ENCODE measurements at regions not wholly inside any gene's neighbourhood (a gene's known extent, or its start where the extent isn't known, plus 50 kb on each side); places are given as distances from the start of the nearest gene placed in this dataset.

DNA sequence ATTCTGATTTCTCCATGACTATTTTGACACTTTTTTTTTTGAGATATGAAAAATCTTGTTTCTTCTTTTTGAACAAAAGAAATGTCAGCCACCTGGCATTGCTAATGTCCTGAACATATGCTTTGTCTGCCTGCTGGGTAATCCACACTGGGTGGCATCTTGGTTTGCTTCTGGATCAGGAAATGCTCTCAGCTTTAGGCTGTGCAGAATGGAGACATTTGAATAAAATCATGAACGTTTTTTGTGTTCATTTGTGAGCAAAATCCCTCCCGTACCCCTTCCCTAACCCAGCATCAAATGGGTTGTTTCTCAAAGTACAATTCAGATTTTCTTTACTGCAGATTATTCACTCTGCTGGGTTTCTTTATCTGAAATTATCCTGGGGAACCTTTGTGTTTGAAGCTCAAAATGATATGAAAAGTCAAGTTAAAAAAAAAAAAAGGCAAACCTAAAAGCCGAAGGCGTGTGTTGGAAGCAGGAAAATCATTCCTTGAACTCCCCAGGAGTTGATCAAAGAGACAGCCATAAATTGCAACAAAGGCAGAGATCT lies 53.4 kb upstream of the KLF7 start:
- no peak for TF ChIP-seq POLR2A (IDR thresholded peaks at IDR 0.05; ENCODE audit: borderline replicate concordance, extremely low read depth, insufficient read depth, insufficient read length)
- no peak for TF ChIP-seq POLR2AphosphoS5 (IDR thresholded peaks at IDR 0.05; ENCODE audit: low read depth, low read length)
- TF ChIP-seq, protein P1, sequence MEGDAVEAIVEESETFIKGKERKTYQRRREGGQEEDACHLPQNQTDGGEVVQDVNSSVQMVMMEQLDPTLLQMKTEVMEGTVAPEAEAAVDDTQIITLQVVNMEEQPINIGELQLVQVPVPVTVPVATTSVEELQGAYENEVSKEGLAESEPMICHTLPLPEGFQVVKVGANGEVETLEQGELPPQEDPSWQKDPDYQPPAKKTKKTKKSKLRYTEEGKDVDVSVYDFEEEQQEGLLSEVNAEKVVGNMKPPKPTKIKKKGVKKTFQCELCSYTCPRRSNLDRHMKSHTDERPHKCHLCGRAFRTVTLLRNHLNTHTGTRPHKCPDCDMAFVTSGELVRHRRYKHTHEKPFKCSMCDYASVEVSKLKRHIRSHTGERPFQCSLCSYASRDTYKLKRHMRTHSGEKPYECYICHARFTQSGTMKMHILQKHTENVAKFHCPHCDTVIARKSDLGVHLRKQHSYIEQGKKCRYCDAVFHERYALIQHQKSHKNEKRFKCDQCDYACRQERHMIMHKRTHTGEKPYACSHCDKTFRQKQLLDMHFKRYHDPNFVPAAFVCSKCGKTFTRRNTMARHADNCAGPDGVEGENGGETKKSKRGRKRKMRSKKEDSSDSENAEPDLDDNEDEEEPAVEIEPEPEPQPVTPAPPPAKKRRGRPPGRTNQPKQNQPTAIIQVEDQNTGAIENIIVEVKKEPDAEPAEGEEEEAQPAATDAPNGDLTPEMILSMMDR (IDR thresholded peaks at IDR 0.05 in 2 of 3, conservative IDR thresholded peaks at IDR 0.05 in 1 of 3; ENCODE audit: borderline replicate concordance in 1 of 3, insufficient read depth in 1 of 3, low read depth in 2 of 3, low read length in 2 of 3): no peak
- no peak for TF ChIP-seq FOSL1 (IDR thresholded peaks at IDR 0.05; ENCODE audit: low read depth)
- no peak for TF ChIP-seq EGR1 (IDR thresholded peaks at IDR 0.05; ENCODE audit: low read depth)
- TF ChIP-seq EZH2phosphoT487 (IDR thresholded peaks at IDR 0.05; ENCODE audit: borderline replicate concordance): no peak
- TF ChIP-seq JUND (IDR thresholded peaks at IDR 0.05): no peak
- no peak for TF ChIP-seq CBX3 (IDR thresholded peaks at IDR 0.05; ENCODE audit: low read depth)
- no peak for TF ChIP-seq SP1 (IDR thresholded peaks at IDR 0.05; ENCODE audit: low read depth)
- TF ChIP-seq SIN3A (IDR thresholded peaks at IDR 0.05; ENCODE audit: low read depth): no peak
